22Rv1 (cell line): ENCODE measurements at regions not wholly inside any gene's neighbourhood (a gene's known extent, or its start where the extent isn't known, plus 50 kb on each side); places are given as distances from the start of the nearest gene placed in this dataset.

ENCODE experiments used
- H3K27ac ChIP-seq: fragments of 450-650 bp; 2 replicates; pipeline ENCODE4 v1.5.1; 2017
- CTCF ChIP-seq: fragments of 450-650 bp; IDR thresholded peaks from 2 replicates; pipeline ENCODE4 v1.5.1; 2017; ENCODE audit warnings: mild to moderate bottlenecking
- ZFX ChIP-seq: fragments of 450-650 bp; IDR thresholded peaks from 2 replicates; pipeline ENCODE4 v1.6.1; 2017; ENCODE audit warnings: antibody characterized with exemption, borderline replicate concordance

- TF ChIP-seq CTCF = no peak
- TF ChIP-seq ZFX = no peak
- H3K27ac ChIP-seq = no peak overlapping the region
Measured at GRCh38 chr2:145855142-145855541, 1335.2 kb upstream of the ZEB2 start.

GRCh38 chr2:145854039-145854755 is 1334.3 kb upstream of the ZEB2 start:
- no peak for TF ChIP-seq CTCF
- no peak for TF ChIP-seq ZFX
- H3K27ac ChIP-seq = no peak overlapping the region

- no peak for TF ChIP-seq CTCF
- no peak overlapping the region for H3K27ac ChIP-seq
Measured at GRCh38 chr2:145851730-145852129, 1331.8 kb upstream of the ZEB2 start.

GRCh38 chr2:145849466-145849865 is 1329.5 kb upstream of the ZEB2 start:
- TF ChIP-seq CTCF = no peak
- no peak for TF ChIP-seq ZFX
- H3K27ac ChIP-seq = no peak overlapping the region

- no peak overlapping the region for H3K27ac ChIP-seq
- TF ChIP-seq CTCF (no peak), ZFX (no peak)
Measured at GRCh38 chr2:145846982-145847381, 1327.1 kb upstream of the ZEB2 start.

- no peak for TF ChIP-seq CTCF
- no peak for TF ChIP-seq ZFX
- no peak overlapping the region for H3K27ac ChIP-seq
Measured at GRCh38 chr2:145845923-145846322, 1326.0 kb upstream of the ZEB2 start.

GRCh38 chr2:145845207-145845894 is 1325.4 kb upstream of the ZEB2 start:
- no peak for TF ChIP-seq CTCF
- TF ChIP-seq ZFX = no peak
- no peak overlapping the region for H3K27ac ChIP-seq
